Left ventricle myocardium inferior (tissue), 1 donor: ENCODE measurements at regions not wholly inside any gene's neighbourhood (a gene's known extent, or its start where the extent isn't known, plus 50 kb on each side); places are given as distances from the start of the nearest gene placed in this dataset.
"Not testable (repeated sequence)": the region's sequence is repeated elsewhere in the genome, so short reads cannot be mapped to it uniquely, and the experiment has no call there.

Experiments used
- DNase-seq: peaks from one replicate; pipeline ENCODE4 v3.0.0-alpha.2; 2020
- H3K27ac ChIP-seq: fragments of 200-600 bp; replicated peaks from 2 replicates; pipeline ENCODE4 v1.8.0; 2021
- H3K27me3 ChIP-seq: fragments of 200-600 bp; 2 replicates; pipeline ENCODE4 v1.8.0; 2021; ENCODE audit warnings: low read depth
- H3K36me3 ChIP-seq: fragments of 200-600 bp; 2 replicates; pipeline ENCODE4 v1.8.0; 2021
- H3K4me1 ChIP-seq: fragments of 200-600 bp; 2 replicates; pipeline ENCODE4 v1.8.0; 2021
- H3K4me3 ChIP-seq: fragments of 200-600 bp; 2 replicates; pipeline ENCODE4 v1.8.0; 2021; ENCODE audit warnings: mild to moderate bottlenecking, moderate library complexity
- H3K9me3 ChIP-seq: fragments of 200-600 bp; replicated peaks from 2 replicates; pipeline ENCODE4 v1.8.0; 2021
- intact Hi-C: fragments of 100-400 bp; cut with micrococcal nuclease; formaldehyde crosslinking; loops from one replicate; pipeline ENCODE4 v1.11.0; 2022
- TF ChIP-seq, protein P1 (sequence below): fragments of 200-600 bp; IDR thresholded peaks from 2 replicates; pipeline ENCODE4 v1.8.0; 2021; ENCODE audit warnings: antibody characterized with exemption, mild to moderate bottlenecking, borderline replicate concordance
- donor health status: DM: no; HTN: yes; CAD: no; lungs with severe emphysema.

- H3K27ac ChIP-seq, H3K9me3 ChIP-seq, intact Hi-C loops, H3K27me3 ChIP-seq, H3K4me1 ChIP-seq, DNase-seq, H3K36me3 ChIP-seq, H3K4me3 ChIP-seq: not testable (repeated sequence)
Measured at GRCh38 chr2:111583480-111583879, 300.5 kb downstream of the ANAPC1 start.

- H3K36me3 ChIP-seq, H3K27me3 ChIP-seq, intact Hi-C loops: not testable (repeated sequence)
Measured at GRCh38 chr2:111584540-111584939, 299.5 kb downstream of the ANAPC1 start.

GRCh38 chr2:111584950-111585349 is 299.0 kb downstream of the ANAPC1 start:
- intact Hi-C loops, H3K4me1 ChIP-seq, H3K36me3 ChIP-seq, DNase-seq, H3K27me3 ChIP-seq, H3K9me3 ChIP-seq, H3K4me3 ChIP-seq, H3K27ac ChIP-seq: not testable (repeated sequence)

More at GRCh38 chr2:111584540-111584939, 299.5 kb downstream of the ANAPC1 start:
- H3K9me3 ChIP-seq, H3K27ac ChIP-seq, H3K4me1 ChIP-seq, DNase-seq, H3K4me3 ChIP-seq: not testable (repeated sequence)

GRCh38 chr2:111586014-111586413 is 298.0 kb downstream of the ANAPC1 start:
- H3K9me3 ChIP-seq, H3K4me1 ChIP-seq, DNase-seq, intact Hi-C loops, H3K36me3 ChIP-seq, H3K4me3 ChIP-seq, H3K27ac ChIP-seq, H3K27me3 ChIP-seq: not testable (repeated sequence)

DNA sequence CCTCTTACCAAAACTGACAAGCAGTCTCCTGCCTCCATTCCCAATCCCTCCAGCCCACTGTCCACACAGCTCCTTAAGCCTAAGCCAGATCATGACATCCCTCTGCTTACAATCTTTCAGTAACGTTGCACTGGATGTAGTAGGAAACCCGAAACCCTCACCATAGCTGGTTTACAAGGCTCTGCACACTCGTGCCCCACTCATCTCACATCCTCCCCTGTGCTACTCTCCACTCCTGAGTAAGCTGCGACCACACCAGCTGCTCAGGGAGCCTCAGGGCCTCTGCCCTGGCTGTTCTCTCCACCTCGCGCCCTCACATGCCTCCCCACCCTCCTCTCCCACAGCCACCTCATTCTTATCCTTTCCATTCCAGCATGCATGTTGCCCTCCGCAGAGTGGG is 288.9 kb downstream of the ANAPC1 start:
- DNase-seq, H3K9me3 ChIP-seq, intact Hi-C loops, H3K36me3 ChIP-seq, H3K27ac ChIP-seq, H3K27me3 ChIP-seq, H3K4me3 ChIP-seq, H3K4me1 ChIP-seq: not testable (repeated sequence)

- H3K9me3 ChIP-seq, DNase-seq, H3K36me3 ChIP-seq, H3K4me3 ChIP-seq, H3K27ac ChIP-seq, intact Hi-C loops, H3K4me1 ChIP-seq, H3K27me3 ChIP-seq: not testable (repeated sequence)
- TF ChIP-seq, protein P1, sequence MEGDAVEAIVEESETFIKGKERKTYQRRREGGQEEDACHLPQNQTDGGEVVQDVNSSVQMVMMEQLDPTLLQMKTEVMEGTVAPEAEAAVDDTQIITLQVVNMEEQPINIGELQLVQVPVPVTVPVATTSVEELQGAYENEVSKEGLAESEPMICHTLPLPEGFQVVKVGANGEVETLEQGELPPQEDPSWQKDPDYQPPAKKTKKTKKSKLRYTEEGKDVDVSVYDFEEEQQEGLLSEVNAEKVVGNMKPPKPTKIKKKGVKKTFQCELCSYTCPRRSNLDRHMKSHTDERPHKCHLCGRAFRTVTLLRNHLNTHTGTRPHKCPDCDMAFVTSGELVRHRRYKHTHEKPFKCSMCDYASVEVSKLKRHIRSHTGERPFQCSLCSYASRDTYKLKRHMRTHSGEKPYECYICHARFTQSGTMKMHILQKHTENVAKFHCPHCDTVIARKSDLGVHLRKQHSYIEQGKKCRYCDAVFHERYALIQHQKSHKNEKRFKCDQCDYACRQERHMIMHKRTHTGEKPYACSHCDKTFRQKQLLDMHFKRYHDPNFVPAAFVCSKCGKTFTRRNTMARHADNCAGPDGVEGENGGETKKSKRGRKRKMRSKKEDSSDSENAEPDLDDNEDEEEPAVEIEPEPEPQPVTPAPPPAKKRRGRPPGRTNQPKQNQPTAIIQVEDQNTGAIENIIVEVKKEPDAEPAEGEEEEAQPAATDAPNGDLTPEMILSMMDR: peak; percentile 9
Measured at GRCh38 chr2:111596808-111597705, 286.9 kb downstream of the ANAPC1 start.

DNA sequence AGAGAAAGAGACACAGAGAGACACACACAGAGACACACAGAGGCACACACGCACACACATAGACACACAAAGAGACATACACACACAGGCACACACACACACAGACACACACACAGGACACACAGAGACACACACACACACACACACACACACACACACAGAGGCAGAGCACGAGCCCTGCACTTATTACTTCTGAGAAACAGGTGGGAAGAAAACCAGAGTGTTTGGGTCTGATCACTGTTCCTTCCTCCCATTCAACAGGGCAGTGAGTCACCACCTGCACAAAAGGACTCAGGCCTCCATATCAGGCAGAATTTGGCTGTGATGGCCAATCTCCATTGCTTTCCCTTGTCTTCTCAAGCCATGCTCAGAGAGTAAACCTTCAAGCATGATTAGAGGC is 285.0 kb downstream of the ANAPC1 start:
- intact Hi-C loops, H3K9me3 ChIP-seq, H3K27me3 ChIP-seq, H3K4me3 ChIP-seq, H3K27ac ChIP-seq, DNase-seq, H3K4me1 ChIP-seq, H3K36me3 ChIP-seq: not testable (repeated sequence)

GRCh38 chr2:111602259-111602658 is 281.7 kb downstream of the ANAPC1 start:
- H3K9me3 ChIP-seq, H3K27ac ChIP-seq, DNase-seq, H3K4me1 ChIP-seq, H3K27me3 ChIP-seq, intact Hi-C loops, H3K36me3 ChIP-seq, H3K4me3 ChIP-seq: not testable (repeated sequence)

DNA sequence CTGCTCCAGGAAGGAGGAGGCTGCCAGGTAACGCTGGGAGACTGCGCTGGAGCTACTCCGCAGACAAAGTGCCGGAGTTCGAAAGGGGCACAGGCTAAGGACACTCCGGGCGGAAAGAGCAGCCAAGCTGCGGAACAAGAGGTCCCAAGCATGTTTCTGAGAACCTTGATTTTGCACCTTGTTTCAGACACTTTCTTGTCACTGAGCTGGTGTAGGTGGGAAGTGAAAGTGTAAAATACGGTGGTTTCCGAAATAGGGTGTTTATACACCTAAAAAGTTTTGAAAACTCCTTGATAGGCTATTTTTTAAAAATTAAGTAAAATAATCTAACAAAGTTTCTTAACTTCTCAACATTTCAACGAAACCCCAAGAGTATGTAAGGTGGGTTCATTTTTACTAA is 278.2 kb downstream of the ANAPC1 start:
- H3K4me3 ChIP-seq, H3K36me3 ChIP-seq, H3K27ac ChIP-seq, intact Hi-C loops, H3K4me1 ChIP-seq, H3K9me3 ChIP-seq, DNase-seq, H3K27me3 ChIP-seq: not testable (repeated sequence)

DNA sequence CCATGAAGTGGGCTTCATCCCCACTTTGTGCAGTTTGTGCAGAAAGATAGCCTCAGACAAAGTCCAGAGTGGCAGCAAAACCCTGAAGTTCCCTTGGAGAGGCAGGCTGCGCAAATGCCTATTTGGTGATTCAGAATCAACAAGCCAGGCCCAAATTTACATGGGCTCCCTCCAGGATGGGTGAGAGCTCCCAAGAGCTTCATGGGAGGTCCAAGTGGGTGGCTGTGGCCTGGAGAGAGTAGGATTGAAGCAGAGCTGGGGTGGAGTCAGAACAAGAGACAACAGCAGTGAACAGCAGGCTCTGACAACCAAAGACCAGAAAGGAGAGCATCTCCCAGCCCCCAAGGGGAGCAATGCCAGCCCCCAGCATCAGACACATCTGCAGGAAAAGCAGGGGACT is 277.4 kb downstream of the ANAPC1 start:
- intact Hi-C loops, H3K27ac ChIP-seq, H3K4me3 ChIP-seq: not testable (repeated sequence)

GRCh38 chr2:111609146-111609844 is 274.7 kb downstream of the ANAPC1 start:
- H3K9me3 ChIP-seq, intact Hi-C loops, DNase-seq, H3K36me3 ChIP-seq, H3K4me1 ChIP-seq, H3K27me3 ChIP-seq, H3K4me3 ChIP-seq, H3K27ac ChIP-seq: not testable (repeated sequence)

More for the DNA sequence above, 277.4 kb downstream of the ANAPC1 start:
- not testable (repeated sequence) for H3K36me3 ChIP-seq, H3K27me3 ChIP-seq, H3K9me3 ChIP-seq, H3K4me1 ChIP-seq, DNase-seq

DNA sequence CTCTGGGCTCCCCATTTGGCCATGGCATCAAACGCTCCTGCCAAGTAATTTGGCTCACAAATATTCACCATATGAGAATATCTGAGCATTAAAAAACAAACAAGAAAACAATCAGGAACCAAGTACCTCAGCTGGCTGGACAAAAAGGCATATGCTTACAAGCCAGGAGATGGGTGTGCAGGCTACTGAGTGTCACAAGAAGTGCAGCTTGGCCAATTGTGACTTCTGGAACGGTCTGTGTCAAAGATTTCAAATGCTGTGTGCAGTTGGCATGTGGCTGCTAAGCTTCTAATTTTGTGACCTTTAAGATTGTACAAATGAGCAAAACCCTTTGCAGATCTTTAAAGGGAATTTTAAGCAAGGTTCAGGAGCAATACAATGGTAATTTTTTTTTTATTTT is 274.0 kb downstream of the ANAPC1 start:
- DNase-seq, H3K4me1 ChIP-seq, H3K4me3 ChIP-seq, H3K36me3 ChIP-seq, H3K27me3 ChIP-seq, H3K9me3 ChIP-seq, intact Hi-C loops, H3K27ac ChIP-seq: not testable (repeated sequence)
